ENCODE measurements at regions not wholly inside any gene's neighbourhood (a gene's known extent, or its start where the extent isn't known, plus 50 kb on each side); places are given as distances from the start of the nearest gene placed in this dataset.
"Not testable (repeated sequence)": the region's sequence is repeated elsewhere in the genome, so short reads cannot be mapped to it uniquely, and the experiment has no call there.

DNA sequence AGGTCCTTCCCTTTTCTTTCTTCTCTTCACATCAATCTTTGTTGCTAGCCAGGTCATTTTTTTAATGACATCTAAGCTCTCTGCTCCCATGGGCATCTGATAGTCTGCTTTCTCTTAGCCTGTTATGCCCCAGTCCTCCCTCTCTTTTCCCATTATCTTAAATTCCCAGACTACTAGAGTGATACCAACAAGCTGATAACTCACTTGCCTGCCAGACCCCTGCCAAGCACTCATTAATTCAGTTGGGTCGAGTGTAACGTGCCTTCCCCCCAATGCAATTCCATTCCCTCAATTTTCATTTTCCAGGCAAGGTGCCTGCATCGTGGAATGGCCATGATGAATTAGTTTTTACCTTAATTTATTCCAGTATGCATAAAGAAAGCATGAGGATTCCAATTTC, 450.8 kb upstream of the ADAMTS9 start:
- intact Hi-C loops (cut with DNase I; ENCODE audit: low total_unique reads) = no loop called here
- TF ChIP-seq CTCF (IDR thresholded peaks at IDR 0.05) (no peak), POLR2AphosphoS5 (IDR thresholded peaks at IDR 0.05) (no peak), EP300 (IDR thresholded peaks at IDR 0.05; ENCODE audit: low read depth) (no peak), POLR2A (IDR thresholded peaks at IDR 0.05) (no peak)
- no peak overlapping the region for H3K27ac ChIP-seq
- WGBS, 2 donors (ENCODE audit: low coverage in 1 of 2) = 57 to 84% methylated on average over 3 of the region's 3 CpGs
- no peaks in the 10 kb centered on the region for H3K36me3 ChIP-seq
- no peaks in the 10 kb centered on the region for H3K9me3 ChIP-seq
- H3K4me1 ChIP-seq = no peaks in the 10 kb centered on the region
- H3K27me3 ChIP-seq = no peaks in the 10 kb centered on the region
- in situ Hi-C loops (cut with MboI; ENCODE audit: low pct_ligation_motif_present in 1 of 4, low pct_unique_long_range_greater_than_20kb in 1 of 4, low sequenced_read_pairs in 3 of 4) = no loop called here
- no peak overlapping the region for H3K4me3 ChIP-seq
- no peak for DNase-seq

DNA sequence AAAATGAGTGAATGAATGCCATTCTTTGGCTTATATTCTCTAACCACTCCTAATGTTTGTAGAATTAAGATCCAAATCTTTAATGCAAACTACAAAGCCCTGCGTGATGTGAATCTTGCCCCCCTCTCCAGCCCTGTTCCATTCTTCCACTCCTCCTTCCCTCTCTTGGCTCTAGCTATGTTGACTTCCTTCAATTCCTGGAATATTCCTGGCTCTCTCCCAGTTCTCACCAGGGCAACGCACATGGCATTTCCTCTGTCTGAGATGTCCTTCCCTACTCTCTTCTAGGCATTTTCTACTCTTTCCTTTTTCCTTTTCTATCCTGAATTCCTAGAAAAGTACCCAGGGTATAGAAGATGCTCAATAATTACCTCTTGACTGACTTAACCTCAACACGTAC, 446.0 kb upstream of the ADAMTS9 start:
- WGBS, 2 donors (ENCODE audit: low coverage in 1 of 2) = 57 to 66% methylated on average over 3 of the region's 3 CpGs
- H3K4me1 ChIP-seq; H3K27me3 ChIP-seq; intact Hi-C loops (cut with DNase I; ENCODE audit: low total_unique reads); H3K36me3 ChIP-seq; in situ Hi-C loops (cut with MboI; ENCODE audit: low pct_ligation_motif_present in 1 of 4, low pct_unique_long_range_greater_than_20kb in 1 of 4, low sequenced_read_pairs in 3 of 4); H3K4me3 ChIP-seq; DNase-seq; H3K27ac ChIP-seq; H3K9me3 ChIP-seq: not testable (repeated sequence)

DNA sequence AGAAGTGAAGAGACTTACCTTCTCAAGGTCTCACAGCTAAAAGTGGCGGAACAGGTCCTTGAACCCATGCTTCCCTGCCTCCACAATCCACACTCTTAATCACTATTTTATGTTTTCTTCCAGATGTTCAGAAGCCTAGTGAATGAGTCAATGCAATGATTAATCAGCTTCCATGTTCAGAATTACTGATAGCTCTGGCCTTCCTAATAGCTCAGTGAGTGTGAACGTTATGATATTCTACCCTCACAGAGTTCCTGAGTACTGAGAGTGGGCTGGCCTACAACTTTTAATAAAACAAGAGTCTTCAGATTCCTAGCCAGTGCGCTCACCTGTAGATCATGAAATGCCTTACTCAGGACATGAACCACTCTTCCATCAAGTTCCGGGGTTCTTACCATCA, 443.0 kb upstream of the ADAMTS9 start:
- Histone ChIP-seq H3K36me3 (no peaks in the 10 kb centered on the region), H3K27ac (no peak overlapping the region), H3K4me3 (no peak overlapping the region), H3K4me1 (peaks cover 0 to 5% (median 0%) of the 10 kb centered on the region in 4 donors), H3K9me3 (no peaks in the 10 kb centered on the region), H3K27me3 (no peaks in the 10 kb centered on the region)
- 90 to 100% methylated on average over 4 of the region's 4 CpGs for WGBS, 2 donors (ENCODE audit: low coverage in 1 of 2)
- no peak for DNase-seq
- no peak for TF ChIP-seq POLR2AphosphoS5 (IDR thresholded peaks at IDR 0.05)
- no peak for TF ChIP-seq POLR2A (IDR thresholded peaks at IDR 0.05)
- TF ChIP-seq EP300 (IDR thresholded peaks at IDR 0.05; ENCODE audit: low read depth) = no peak
- TF ChIP-seq CTCF (IDR thresholded peaks at IDR 0.05) = no peak
- intact Hi-C loops (cut with DNase I; ENCODE audit: low total_unique reads) = no loop called here
- in situ Hi-C loops (cut with MboI; ENCODE audit: low pct_ligation_motif_present in 1 of 4, low pct_unique_long_range_greater_than_20kb in 1 of 4, low sequenced_read_pairs in 3 of 4) = no loop called here

DNA sequence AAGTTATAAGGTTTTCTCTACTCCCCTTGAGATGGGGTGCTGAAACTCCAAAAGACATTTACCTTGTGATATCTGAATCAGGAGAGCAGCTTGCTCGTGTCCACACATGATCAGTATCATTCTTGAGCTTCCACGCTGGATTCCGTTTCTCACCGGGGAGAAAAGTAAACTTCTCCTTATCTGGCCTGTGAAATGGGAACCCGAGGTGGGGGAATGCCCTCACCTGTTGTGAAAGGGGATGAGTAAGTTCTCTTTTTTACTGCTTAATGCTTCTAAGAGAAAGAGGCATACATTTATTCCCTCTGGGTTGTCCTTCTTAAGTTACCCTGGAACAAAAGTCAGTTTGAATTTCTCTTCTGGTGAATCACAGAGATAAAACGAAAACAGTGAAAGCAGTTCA, 440.5 kb upstream of the ADAMTS9 start:
- Histone ChIP-seq H3K4me1 (peaks cover 0 to 5% (median 0%) of the 10 kb centered on the region in 4 donors), H3K27me3 (no peaks in the 10 kb centered on the region), H3K27ac (no peak overlapping the region), H3K4me3 (no peak overlapping the region), H3K36me3 (no peaks in the 10 kb centered on the region), H3K9me3 (no peaks in the 10 kb centered on the region)
- TF ChIP-seq CTCF (IDR thresholded peaks at IDR 0.05) = no peak
- no peak for TF ChIP-seq EP300 (IDR thresholded peaks at IDR 0.05; ENCODE audit: low read depth)
- TF ChIP-seq POLR2A (IDR thresholded peaks at IDR 0.05) = no peak
- TF ChIP-seq POLR2AphosphoS5 (IDR thresholded peaks at IDR 0.05) = no peak
- intact Hi-C loops (cut with DNase I; ENCODE audit: low total_unique reads) (no loop called here), in situ Hi-C loops (cut with MboI; ENCODE audit: low pct_ligation_motif_present in 1 of 4, low pct_unique_long_range_greater_than_20kb in 1 of 4, low sequenced_read_pairs in 3 of 4) (no loop called here)
- WGBS, 2 donors (ENCODE audit: low coverage in 1 of 2) = 83 to 86% methylated on average over 6 of the region's 6 CpGs
- no peak for DNase-seq

All from transverse colon (tissue), 4 donors.